ENCODE measurements at regions not wholly inside any gene's neighbourhood (a gene's known extent, or its start where the extent isn't known, plus 50 kb on each side); places are given as distances from the start of the nearest gene placed in this dataset.

GRCh38 chr7:46791188-46791587 lies 790.7 kb downstream of the TNS3 start:
- intact Hi-C loops (cut with DNase I) = no loop called here
- H3K4me1 ChIP-seq = peaks cover 0 to 4% (median 0%) of the 10 kb centered on the region in 9 donors
- H3K27ac ChIP-seq = no peak overlapping the region
- H3K27me3 ChIP-seq = no peaks in the 10 kb centered on the region
- TF ChIP-seq, protein P1, sequence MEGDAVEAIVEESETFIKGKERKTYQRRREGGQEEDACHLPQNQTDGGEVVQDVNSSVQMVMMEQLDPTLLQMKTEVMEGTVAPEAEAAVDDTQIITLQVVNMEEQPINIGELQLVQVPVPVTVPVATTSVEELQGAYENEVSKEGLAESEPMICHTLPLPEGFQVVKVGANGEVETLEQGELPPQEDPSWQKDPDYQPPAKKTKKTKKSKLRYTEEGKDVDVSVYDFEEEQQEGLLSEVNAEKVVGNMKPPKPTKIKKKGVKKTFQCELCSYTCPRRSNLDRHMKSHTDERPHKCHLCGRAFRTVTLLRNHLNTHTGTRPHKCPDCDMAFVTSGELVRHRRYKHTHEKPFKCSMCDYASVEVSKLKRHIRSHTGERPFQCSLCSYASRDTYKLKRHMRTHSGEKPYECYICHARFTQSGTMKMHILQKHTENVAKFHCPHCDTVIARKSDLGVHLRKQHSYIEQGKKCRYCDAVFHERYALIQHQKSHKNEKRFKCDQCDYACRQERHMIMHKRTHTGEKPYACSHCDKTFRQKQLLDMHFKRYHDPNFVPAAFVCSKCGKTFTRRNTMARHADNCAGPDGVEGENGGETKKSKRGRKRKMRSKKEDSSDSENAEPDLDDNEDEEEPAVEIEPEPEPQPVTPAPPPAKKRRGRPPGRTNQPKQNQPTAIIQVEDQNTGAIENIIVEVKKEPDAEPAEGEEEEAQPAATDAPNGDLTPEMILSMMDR (IDR thresholded peaks at IDR 0.05) = no peak
- no peak overlapping the region for H3K4me3 ChIP-seq
- H3K36me3 ChIP-seq = no peaks in the 10 kb centered on the region
- 78 to 87% methylated on average over 1 of the region's 1 CpG for WGBS, 2 donors
- ATAC-seq = no peak
- no peak for DNase-seq
- no peaks in the 10 kb centered on the region for H3K9me3 ChIP-seq

DNA sequence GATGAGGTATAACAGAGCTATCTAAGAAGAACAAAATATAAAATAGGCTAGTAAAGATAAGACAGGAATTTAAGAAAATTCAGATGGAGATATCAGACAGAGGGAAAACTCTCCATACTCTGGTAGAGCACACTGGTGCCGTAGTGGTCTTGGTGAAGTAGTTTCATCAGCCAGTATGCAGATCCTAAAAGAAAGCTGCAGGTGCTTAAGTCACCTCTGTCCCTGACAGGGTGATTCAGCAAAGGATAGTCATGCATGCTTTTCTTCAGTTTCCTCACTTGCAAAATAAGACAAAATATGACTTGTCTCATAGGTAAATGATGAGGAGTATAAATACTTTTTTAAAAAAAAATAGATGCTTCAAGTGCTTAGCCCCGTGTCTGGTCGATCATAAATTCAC lies 794.9 kb downstream of the TNS3 start:
- TF ChIP-seq, protein P1 (IDR thresholded peaks at IDR 0.05) = no peak
- WGBS, 2 donors = 92 to 96% methylated on average over 3 of the region's 3 CpGs
- H3K9me3 ChIP-seq = no peaks in the 10 kb centered on the region
- no peaks in the 10 kb centered on the region for H3K27me3 ChIP-seq
- no peak overlapping the region for H3K27ac ChIP-seq
- ATAC-seq = no peak
- no peak for DNase-seq
- H3K36me3 ChIP-seq = no peaks in the 10 kb centered on the region
- H3K4me3 ChIP-seq = no peak overlapping the region
- intact Hi-C loops (cut with DNase I) = no loop called here
- peaks cover 0 to 4% (median 0%) of the 10 kb centered on the region in 9 donors for H3K4me1 ChIP-seq

GRCh38 chr7:46786221-46786954 lies 795.5 kb downstream of the TNS3 start:
- Histone ChIP-seq H3K27ac (no peak overlapping the region), H3K4me1 (peaks cover 0 to 3% (median 0%) of the 10 kb centered on the region in 9 donors), H3K9me3 (no peaks in the 10 kb centered on the region), H3K27me3 (no peaks in the 10 kb centered on the region), H3K4me3 (no peak overlapping the region), H3K36me3 (no peaks in the 10 kb centered on the region)
- TF ChIP-seq, protein P1 (IDR thresholded peaks at IDR 0.05) = no peak
- intact Hi-C loops (cut with DNase I) = no loop called here
- ATAC-seq (no peak), DNase-seq (no peak)
- WGBS, 2 donors = 90 to 93% methylated on average over 8 of the region's 8 CpGs

GRCh38 chr7:46784732-46785131 lies 797.2 kb downstream of the TNS3 start:
- H3K27ac ChIP-seq = no peak overlapping the region
- WGBS, 2 donors = 93 to 100% methylated on average over 1 of the region's 1 CpG
- peaks cover 0 to 11% (median 0%) of the 10 kb centered on the region in 11 donors for H3K9me3 ChIP-seq
- H3K4me3 ChIP-seq = no peak overlapping the region
- TF ChIP-seq, protein P1 (IDR thresholded peaks at IDR 0.05) = no peak
- H3K4me1 ChIP-seq = no peaks in the 10 kb centered on the region
- no peak for DNase-seq
- no peak for ATAC-seq
- no peaks in the 10 kb centered on the region for H3K27me3 ChIP-seq
- intact Hi-C loops (cut with DNase I) = no loop called here
- no peaks in the 10 kb centered on the region for H3K36me3 ChIP-seq
